ENCODE measurements at regions not wholly inside any gene's neighbourhood (a gene's known extent, or its start where the extent isn't known, plus 50 kb on each side); places are given as distances from the start of the nearest gene placed in this dataset.

GRCh38 chr14:100664231-100664630 is 62.5 kb upstream of the DLK1 start:
- Histone ChIP-seq H3K36me3 (replicated peaks; ENCODE audit: insufficient read depth, low read depth) (no peaks in the 10 kb centered on the region), H3K9me3 (ENCODE audit: low read depth) (no peaks in the 10 kb centered on the region), H3K9me2 (replicated peaks; ENCODE audit: insufficient read depth) (no peaks in the 10 kb centered on the region), H3K27me3 (no peaks in the 10 kb centered on the region), H3K4me2 (no peak overlapping the region), H4K20me1 (ENCODE audit: insufficient read depth, poor library complexity, severe bottlenecking) (no peaks in the 10 kb centered on the region), H3K79me2 (no peaks in the 10 kb centered on the region), H3K4me3 (no peak overlapping the region), H3K27ac (peak overlapping the region; percentile 84), H2AFZ (no peak overlapping the region), H3K4me1 (ENCODE audit: insufficient read depth) (peaks cover 40% of the 10 kb centered on the region)
- 82% methylated on average over 5 of the region's 5 CpGs for WGBS (ENCODE audit: low lambda C conversion rate, missing lambda C conversion rate)
- DNase-seq (ENCODE audit: low spot score): no peak
- no peak for TF ChIP-seq CTCF (IDR thresholded peaks at IDR 0.05; ENCODE audit: poor library complexity)
- TF ChIP-seq EZH2phosphoT487 (IDR thresholded peaks at IDR 0.05; ENCODE audit: low read depth, severe bottlenecking, unreplicated experiment): no peak
- TF ChIP-seq EZH2 (IDR thresholded peaks at IDR 0.05; ENCODE audit: borderline replicate concordance): no peak

- H3K79me2 ChIP-seq: no peaks in the 10 kb centered on the region
- peak overlapping the region; percentile 84 for H3K27ac ChIP-seq
- H4K20me1 ChIP-seq (ENCODE audit: insufficient read depth, poor library complexity, severe bottlenecking): no peaks in the 10 kb centered on the region
- WGBS (ENCODE audit: low lambda C conversion rate, missing lambda C conversion rate): 53% methylated on average over 14 of the region's 14 CpGs
- H3K4me1 ChIP-seq (ENCODE audit: insufficient read depth): peaks cover 42% of the 10 kb centered on the region
- no peaks in the 10 kb centered on the region for H3K36me3 ChIP-seq (replicated peaks; ENCODE audit: insufficient read depth, low read depth)
- peak; percentile 48 for DNase-seq (ENCODE audit: low spot score)
- no peak overlapping the region for H3K4me3 ChIP-seq
- no peaks in the 10 kb centered on the region for H3K9me2 ChIP-seq (replicated peaks; ENCODE audit: insufficient read depth)
- TF ChIP-seq CTCF (IDR thresholded peaks at IDR 0.05; ENCODE audit: poor library complexity) (no peak), EZH2phosphoT487 (IDR thresholded peaks at IDR 0.05; ENCODE audit: low read depth, severe bottlenecking, unreplicated experiment) (no peak), EZH2 (IDR thresholded peaks at IDR 0.05; ENCODE audit: borderline replicate concordance) (no peak)
- no peaks in the 10 kb centered on the region for H3K27me3 ChIP-seq
- H2AFZ ChIP-seq: no peak overlapping the region
- H3K9me3 ChIP-seq (ENCODE audit: low read depth): no peaks in the 10 kb centered on the region
- H3K4me2 ChIP-seq: peak overlapping the region; percentile 24
These were observed 61.7 kb upstream of the DLK1 start for GRCh38 chr14:100664841-100665510.

- no peaks in the 10 kb centered on the region for H4K20me1 ChIP-seq (ENCODE audit: insufficient read depth, poor library complexity, severe bottlenecking)
- no peaks in the 10 kb centered on the region for H3K9me2 ChIP-seq (replicated peaks; ENCODE audit: insufficient read depth)
- no peak overlapping the region for H3K4me3 ChIP-seq
- no peak for TF ChIP-seq CTCF (IDR thresholded peaks at IDR 0.05; ENCODE audit: poor library complexity)
- TF ChIP-seq EZH2phosphoT487 (IDR thresholded peaks at IDR 0.05; ENCODE audit: low read depth, severe bottlenecking, unreplicated experiment): no peak
- TF ChIP-seq EZH2 (IDR thresholded peaks at IDR 0.05; ENCODE audit: borderline replicate concordance): no peak
- H2AFZ ChIP-seq: no peak overlapping the region
- no peaks in the 10 kb centered on the region for H3K27me3 ChIP-seq
- H3K4me2 ChIP-seq: peak overlapping the region; percentile 24
- H3K27ac ChIP-seq: peak overlapping the region; percentile 84
- no peaks in the 10 kb centered on the region for H3K79me2 ChIP-seq
- H3K4me1 ChIP-seq (ENCODE audit: insufficient read depth): peaks cover 48% of the 10 kb centered on the region
- peak; percentile 19 for DNase-seq (ENCODE audit: low spot score)
- 81% methylated on average over 10 of the region's 11 CpGs for WGBS (ENCODE audit: low lambda C conversion rate, missing lambda C conversion rate)
- H3K36me3 ChIP-seq (replicated peaks; ENCODE audit: insufficient read depth, low read depth): no peaks in the 10 kb centered on the region
- H3K9me3 ChIP-seq (ENCODE audit: low read depth): no peaks in the 10 kb centered on the region
These were observed 61.1 kb upstream of the DLK1 start for GRCh38 chr14:100665511-100666032.

Measured in hepatocyte (in vitro differentiated cells).